Fibroblast of pulmonary artery (primary cell): ENCODE measurements at regions not wholly inside any gene's neighbourhood (a gene's known extent, or its start where the extent isn't known, plus 50 kb on each side); places are given as distances from the start of the nearest gene placed in this dataset.

Experiments used
- DNase-seq: peaks from one replicate; pipeline ENCODE4 v3.0.0-alpha.2; 2010; ENCODE audit warnings: low read depth
- H3K4me3 ChIP-seq: replicated peaks from 2 replicates; pipeline ENCODE4 v1.5.1; 2011; ENCODE audit warnings: low read depth, mild to moderate bottlenecking, control low read depth, low read length, moderate library complexity
- CTCF ChIP-seq: IDR thresholded peaks from 2 replicates; pipeline ENCODE4 v1.5.1; 2011; ENCODE audit warnings: mild to moderate bottlenecking, control low read depth, low read length, inconsistent platforms; ENCODE audit errors: missing control alignments

- no peak overlapping the region for H3K4me3 ChIP-seq
- TF ChIP-seq CTCF: no peak
- no peak for DNase-seq
Observed at GRCh38 chrX:39883666-39884065, 214.1 kb downstream of the BCOR start.

DNA sequence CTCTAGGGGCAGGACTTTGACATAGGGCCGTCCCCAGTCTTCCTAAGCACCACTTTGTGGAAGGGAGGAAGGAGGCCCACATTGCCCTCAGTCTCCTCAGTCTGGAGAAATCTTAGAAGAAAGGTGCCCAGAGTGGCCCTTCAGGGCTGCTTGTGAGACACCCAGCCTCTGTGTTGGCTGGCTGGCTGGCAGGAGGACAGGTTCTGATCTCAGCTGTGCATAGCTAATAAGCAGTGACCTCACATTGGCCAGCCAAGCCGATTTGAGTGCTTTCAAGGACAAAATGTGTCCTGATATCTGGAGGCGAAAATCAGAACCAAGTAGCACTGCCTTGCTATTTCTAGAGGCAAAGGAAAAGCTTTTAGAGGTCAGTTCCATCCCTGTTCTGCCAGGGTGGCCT lies 211.5 kb downstream of the BCOR start:
- no peak for TF ChIP-seq CTCF
- no peak overlapping the region for H3K4me3 ChIP-seq
- DNase-seq: no peak

DNA sequence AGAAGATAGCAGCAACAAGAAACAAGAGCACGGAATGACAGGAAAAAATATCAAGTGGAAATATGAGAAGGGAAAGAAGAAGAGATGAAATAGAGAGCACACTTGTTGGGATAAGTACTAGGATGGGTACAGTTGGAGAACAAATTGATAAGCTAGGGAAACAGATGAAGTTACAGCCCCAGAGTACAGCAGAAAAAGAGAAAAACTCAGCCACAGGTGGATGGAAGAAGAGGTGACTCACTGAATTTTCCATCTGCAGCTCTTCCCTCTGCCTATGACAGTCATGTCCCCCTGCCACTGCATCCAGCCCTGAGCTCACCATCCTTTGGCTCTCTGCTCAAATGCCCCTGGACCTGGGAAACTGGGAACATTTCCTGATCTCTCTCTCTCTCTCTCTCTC lies 209.0 kb downstream of the BCOR start:
- no peak for TF ChIP-seq CTCF
- no peak for DNase-seq
- no peak overlapping the region for H3K4me3 ChIP-seq

DNA sequence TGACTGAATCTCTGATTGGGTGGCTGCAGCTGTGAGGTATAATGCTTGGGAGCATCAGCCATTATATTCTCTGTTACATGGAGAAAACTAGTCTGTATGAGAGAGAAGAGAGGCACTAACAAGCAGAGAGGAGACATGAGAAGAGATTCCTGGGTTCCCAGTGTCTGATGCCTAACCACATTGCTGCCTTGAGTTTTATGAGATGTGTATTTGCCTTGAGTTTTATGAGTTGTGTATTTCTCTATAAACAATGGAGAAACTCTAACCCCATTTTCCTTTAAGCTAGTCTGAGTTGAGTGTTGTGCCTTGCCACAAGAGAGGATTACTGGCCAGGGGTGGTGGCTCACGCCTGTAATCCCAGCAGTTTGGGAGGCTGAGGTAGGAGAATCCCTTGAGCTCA lies 208.1 kb downstream of the BCOR start:
- no peak overlapping the region for H3K4me3 ChIP-seq
- TF ChIP-seq CTCF: no peak
- no peak for DNase-seq

DNA sequence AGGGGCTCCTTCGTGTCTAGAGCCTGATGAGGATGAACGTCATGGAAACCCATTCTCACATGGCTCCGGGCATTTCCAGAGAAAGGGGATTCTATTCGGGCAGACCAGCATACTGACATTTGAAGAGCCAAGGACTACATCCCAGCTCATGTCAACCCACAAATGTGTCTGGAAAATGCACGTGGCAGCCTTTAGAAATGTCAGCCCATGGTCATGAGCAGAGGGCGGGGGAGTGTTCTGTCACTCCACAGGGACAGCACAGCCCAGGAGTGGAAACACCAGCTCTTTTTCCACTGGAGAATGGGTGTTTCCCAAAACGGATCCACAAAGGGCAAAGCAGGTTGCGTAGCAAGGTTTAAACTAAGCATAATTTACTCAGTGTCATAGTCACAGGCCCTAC lies 207.0 kb downstream of the BCOR start:
- no peak for TF ChIP-seq CTCF
- no peak for DNase-seq
- no peak overlapping the region for H3K4me3 ChIP-seq

- no peak overlapping the region for H3K4me3 ChIP-seq
- TF ChIP-seq CTCF: no peak
- no peak for DNase-seq
Observed at GRCh38 chrX:39891781-39892180, 206.0 kb downstream of the BCOR start.

DNA sequence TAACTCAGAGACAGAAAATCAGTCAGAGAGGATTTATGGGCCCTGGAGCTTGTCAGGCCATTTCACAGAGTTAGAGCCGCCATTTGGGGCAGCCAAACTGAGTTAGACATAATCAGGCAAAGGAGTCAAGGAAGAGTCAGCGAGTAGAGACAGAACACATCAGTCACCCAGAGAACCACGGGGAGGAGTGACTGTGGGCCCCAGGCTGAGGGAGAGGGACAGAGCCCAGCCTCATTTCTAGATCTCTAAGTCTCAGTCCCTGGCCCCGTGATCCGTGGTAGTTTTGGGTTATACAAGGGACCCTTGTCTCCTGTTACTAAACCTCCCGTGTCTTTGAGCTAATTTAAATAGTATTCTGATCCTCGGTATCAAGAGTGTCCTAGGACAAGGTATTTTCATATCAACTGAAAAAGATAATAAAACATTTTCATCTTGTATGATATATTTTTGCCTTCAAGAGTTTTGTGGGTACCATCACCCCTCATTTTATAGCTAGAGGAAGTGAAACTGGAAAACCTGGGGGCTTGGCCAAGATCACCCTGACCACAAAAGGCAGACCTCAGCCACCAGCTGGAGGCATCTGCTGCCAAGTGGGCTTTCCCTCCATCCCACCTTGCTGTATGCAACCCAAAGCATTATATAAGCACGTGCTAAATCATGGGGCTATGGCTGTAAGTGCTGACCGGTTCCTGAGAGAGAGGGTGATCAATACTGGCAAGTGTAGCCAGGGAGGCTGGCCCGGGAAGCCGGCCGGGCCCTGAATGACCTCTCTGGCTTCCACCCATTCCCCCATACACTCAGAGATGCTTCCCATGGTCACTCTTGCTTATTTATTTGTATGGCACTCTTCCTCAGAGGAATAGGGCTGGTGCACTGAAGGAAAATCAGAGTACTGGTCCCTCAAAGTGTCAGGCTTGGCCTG lies 204.1 kb downstream of the BCOR start:
- no peak overlapping the region for H3K4me3 ChIP-seq
- DNase-seq: no peak
- no peak for TF ChIP-seq CTCF
